ENCODE measurements at regions not wholly inside any gene's neighbourhood (a gene's known extent, or its start where the extent isn't known, plus 50 kb on each side); places are given as distances from the start of the nearest gene placed in this dataset.

DNA sequence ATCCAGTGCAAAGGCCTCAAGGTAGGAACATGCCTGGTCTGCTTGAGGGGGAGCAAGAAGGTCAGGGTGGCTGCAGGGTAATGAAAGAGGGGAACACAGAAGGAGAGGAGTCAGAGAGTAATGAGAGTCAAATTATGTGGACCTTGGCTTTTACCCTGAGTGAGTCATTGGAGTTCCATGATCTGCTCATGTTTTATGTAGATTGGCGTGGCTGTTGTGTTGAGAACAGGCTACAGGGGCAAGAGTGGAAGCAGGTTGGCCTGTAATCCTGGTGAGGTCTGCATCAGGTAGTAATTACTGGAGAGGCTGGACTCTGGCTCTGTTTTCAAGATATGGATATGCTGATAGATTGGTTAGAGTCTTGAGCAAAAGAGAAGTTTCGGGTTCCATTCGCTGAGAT, 177.7 kb upstream of the NR3C1 start:
- TF ChIP-seq POLR2A (IDR thresholded peaks at IDR 0.05), result no peak
- TF ChIP-seq, protein P1, sequence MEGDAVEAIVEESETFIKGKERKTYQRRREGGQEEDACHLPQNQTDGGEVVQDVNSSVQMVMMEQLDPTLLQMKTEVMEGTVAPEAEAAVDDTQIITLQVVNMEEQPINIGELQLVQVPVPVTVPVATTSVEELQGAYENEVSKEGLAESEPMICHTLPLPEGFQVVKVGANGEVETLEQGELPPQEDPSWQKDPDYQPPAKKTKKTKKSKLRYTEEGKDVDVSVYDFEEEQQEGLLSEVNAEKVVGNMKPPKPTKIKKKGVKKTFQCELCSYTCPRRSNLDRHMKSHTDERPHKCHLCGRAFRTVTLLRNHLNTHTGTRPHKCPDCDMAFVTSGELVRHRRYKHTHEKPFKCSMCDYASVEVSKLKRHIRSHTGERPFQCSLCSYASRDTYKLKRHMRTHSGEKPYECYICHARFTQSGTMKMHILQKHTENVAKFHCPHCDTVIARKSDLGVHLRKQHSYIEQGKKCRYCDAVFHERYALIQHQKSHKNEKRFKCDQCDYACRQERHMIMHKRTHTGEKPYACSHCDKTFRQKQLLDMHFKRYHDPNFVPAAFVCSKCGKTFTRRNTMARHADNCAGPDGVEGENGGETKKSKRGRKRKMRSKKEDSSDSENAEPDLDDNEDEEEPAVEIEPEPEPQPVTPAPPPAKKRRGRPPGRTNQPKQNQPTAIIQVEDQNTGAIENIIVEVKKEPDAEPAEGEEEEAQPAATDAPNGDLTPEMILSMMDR (IDR thresholded peaks at IDR 0.05), result no peak
